Hepatocyte (in vitro differentiated cells): ENCODE measurements at regions not wholly inside any gene's neighbourhood (a gene's known extent, or its start where the extent isn't known, plus 50 kb on each side); places are given as distances from the start of the nearest gene placed in this dataset.

ENCODE experiments used
- DNase-seq: peaks from one replicate; pipeline ENCODE4 v3.0.0-alpha.2; 2016; ENCODE audit warnings: low spot score
- H2AFZ ChIP-seq: fragments of 200-600 bp; sonication (generic); 2 replicates; pipeline ENCODE4 v1.6.0; 2016; ENCODE audit warnings: antibody characterized with exemption, mild to moderate bottlenecking
- H3K27ac ChIP-seq: fragments of 200-600 bp; sonication (generic); 2 replicates; pipeline ENCODE4 v1.5.1; 2016; ENCODE audit warnings: mild to moderate bottlenecking
- H3K27me3 ChIP-seq: fragments of 200-600 bp; sonication (generic); 2 replicates; pipeline ENCODE4 v1.6.1; 2016
- H3K36me3 ChIP-seq: fragments of 200-600 bp; sonication (generic); replicated peaks from 2 replicates; pipeline ENCODE4 v1.5.1; 2016; ENCODE audit warnings: low read depth; ENCODE audit not compliant: insufficient read depth
- H3K4me1 ChIP-seq: fragments of 200-600 bp; sonication (generic); 2 replicates; pipeline ENCODE4 v1.5.1; 2016; ENCODE audit warnings: mild to moderate bottlenecking, moderate library complexity; ENCODE audit not compliant: insufficient read depth
- H3K4me2 ChIP-seq: fragments of 200-600 bp; sonication (generic); 2 replicates; pipeline ENCODE4 v1.6.0; 2016
- H3K4me3 ChIP-seq: fragments of 200-600 bp; sonication (generic); 2 replicates; pipeline ENCODE4 v1.5.1; 2016; ENCODE audit warnings: mild to moderate bottlenecking
- H3K79me2 ChIP-seq: fragments of 200-600 bp; sonication (generic); 2 replicates; pipeline ENCODE4 v1.6.0; 2017; ENCODE audit warnings: mild to moderate bottlenecking
- H3K9me2 ChIP-seq: fragments of 200-600 bp; sonication (generic); replicated peaks from 2 replicates; pipeline ENCODE4 v1.6.0; 2017; ENCODE audit warnings: mild to moderate bottlenecking; ENCODE audit not compliant: insufficient read depth
- H3K9me3 ChIP-seq: fragments of 200-600 bp; sonication (generic); 2 replicates; pipeline ENCODE4 v1.5.1; 2016; ENCODE audit warnings: low read depth, mild to moderate bottlenecking
- H4K20me1 ChIP-seq: fragments of 200-600 bp; sonication (generic); 2 replicates; pipeline ENCODE4 v1.6.0; 2016; ENCODE audit warnings: mild to moderate bottlenecking; ENCODE audit not compliant: insufficient read depth, poor library complexity, severe bottlenecking
- CTCF ChIP-seq: fragments of 200-600 bp; sonication (generic); IDR thresholded peaks from 2 replicates; pipeline ENCODE4 v1.5.1; 2016; ENCODE audit warnings: antibody characterized with exemption, mild to moderate bottlenecking; ENCODE audit not compliant: poor library complexity
- EZH2 ChIP-seq: fragments of 200-600 bp; sonication (generic); IDR thresholded peaks from 2 replicates; pipeline ENCODE4 v1.6.1; 2016; ENCODE audit warnings: antibody characterized with exemption, mild to moderate bottlenecking, borderline replicate concordance
- EZH2phosphoT487 ChIP-seq: fragments of 200-600 bp; sonication (generic); IDR thresholded peaks from one replicate; pipeline ENCODE4 v1.6.1; 2018; ENCODE audit warnings: antibody characterized with exemption, mild to moderate bottlenecking, low read depth, moderate library complexity; ENCODE audit not compliant: unreplicated experiment, severe bottlenecking
- WGBS: methylation state at CpG from one replicate; pipeline ENCODE4 v1.1.6; 2016; ENCODE audit warnings: low lambda C conversion rate; ENCODE audit errors: missing lambda C conversion rate; 5-methylcytosine and 5-hydroxymethylcytosine counted together

GRCh38 chr5:54807421-54807820 is 178.0 kb downstream of the ESM1 start:
- no peaks in the 10 kb centered on the region for H3K79me2 ChIP-seq
- no peaks in the 10 kb centered on the region for H3K36me3 ChIP-seq
- TF ChIP-seq EZH2 = no peak
- TF ChIP-seq CTCF = no peak
- TF ChIP-seq EZH2phosphoT487 = no peak
- no peaks in the 10 kb centered on the region for H3K27me3 ChIP-seq
- no peak overlapping the region for H3K4me3 ChIP-seq
- no peaks in the 10 kb centered on the region for H3K9me3 ChIP-seq
- H3K27ac ChIP-seq = peak overlapping the region; percentile 84
- no peak overlapping the region for H2AFZ ChIP-seq
- no peaks in the 10 kb centered on the region for H3K9me2 ChIP-seq
- 44% methylated on average over 1 of the region's 1 CpG for WGBS
- no peak overlapping the region for H3K4me2 ChIP-seq
- no peaks in the 10 kb centered on the region for H4K20me1 ChIP-seq
- peak; percentile 45 for DNase-seq
- peaks cover 5% of the 10 kb centered on the region for H3K4me1 ChIP-seq

GRCh38 chr5:54804521-54804920 is 180.9 kb downstream of the ESM1 start:
- Histone ChIP-seq H3K36me3 (no peaks in the 10 kb centered on the region), H3K9me3 (no peaks in the 10 kb centered on the region), H3K4me2 (no peak overlapping the region), H3K4me1 (peaks cover 5% of the 10 kb centered on the region), H3K79me2 (no peaks in the 10 kb centered on the region), H3K9me2 (no peaks in the 10 kb centered on the region), H3K4me3 (no peak overlapping the region), H3K27me3 (no peaks in the 10 kb centered on the region), H4K20me1 (no peaks in the 10 kb centered on the region), H2AFZ (no peak overlapping the region), H3K27ac (no peak overlapping the region)
- DNase-seq = no peak
- 81% methylated on average over 2 of the region's 2 CpGs for WGBS
- TF ChIP-seq EZH2phosphoT487 (no peak), CTCF (no peak), EZH2 (no peak)

- DNase-seq = no peak
Observed at GRCh38 chr5:54804086-54804485, 181.3 kb downstream of the ESM1 start.

More at GRCh38 chr5:54804086-54804485, 181.3 kb downstream of the ESM1 start:
- H3K27ac ChIP-seq = peak overlapping the region; percentile 10
- no peaks in the 10 kb centered on the region for H3K27me3 ChIP-seq
- no peaks in the 10 kb centered on the region for H3K36me3 ChIP-seq
- WGBS = 76% methylated on average over 3 of the region's 3 CpGs
- H3K4me1 ChIP-seq = peaks cover 5% of the 10 kb centered on the region
- H2AFZ ChIP-seq = no peak overlapping the region
- H3K9me3 ChIP-seq = no peaks in the 10 kb centered on the region
- TF ChIP-seq CTCF (no peak), EZH2phosphoT487 (no peak), EZH2 (no peak)
- no peaks in the 10 kb centered on the region for H3K79me2 ChIP-seq
- H4K20me1 ChIP-seq = no peaks in the 10 kb centered on the region
- no peak overlapping the region for H3K4me3 ChIP-seq
- H3K4me2 ChIP-seq = no peak overlapping the region
- H3K9me2 ChIP-seq = no peaks in the 10 kb centered on the region
